HL-60 (cell line): ENCODE measurements at regions not wholly inside any gene's neighbourhood (a gene's known extent, or its start where the extent isn't known, plus 50 kb on each side); places are given as distances from the start of the nearest gene placed in this dataset.

ENCODE experiments used
- DNase-seq, 2 experiments: peaks; one replicate each; pipeline ENCODE4 v3.0.0-alpha.2; 2010 to 2020; ENCODE audit warnings: low read depth in 1 of 2, low spot score in 1 of 2
- H3K27ac ChIP-seq: fragments of 250-450 bp; sonication (Bioruptor Pico); replicated peaks from 2 replicates; pipeline ENCODE4 v1.5.1; 2020; ENCODE audit warnings: mild to moderate bottlenecking, moderate library complexity
- H3K27me3 ChIP-seq: fragments of 250-450 bp; sonication (Bioruptor Pico); 2 replicates; pipeline ENCODE4 v1.5.1; 2021; ENCODE audit warnings: mild to moderate bottlenecking, moderate library complexity; ENCODE audit not compliant: insufficient read depth, poor library complexity, severe bottlenecking
- H3K4me3 ChIP-seq: replicated peaks from 2 replicates; pipeline ENCODE4 v1.5.1; 2011; ENCODE audit warnings: mild to moderate bottlenecking, control low read depth, low read length; ENCODE audit not compliant: insufficient read depth
- CTCF ChIP-seq: IDR thresholded peaks from one replicate; pipeline ENCODE4 v1.5.1; 2011; ENCODE audit warnings: low read length, control low read depth, inconsistent platforms; ENCODE audit not compliant: insufficient read depth
- GABPA ChIP-seq: IDR thresholded peaks from 2 replicates; pipeline ENCODE4 v1.6.1; 2012; ENCODE audit warnings: low read depth
- POLR2AphosphoS5 ChIP-seq: IDR thresholded peaks from 2 replicates; pipeline ENCODE4 v1.6.1; 2012; ENCODE audit warnings: low read depth
- SPI1 ChIP-seq: IDR thresholded peaks from 2 replicates; pipeline ENCODE4 v1.6.1; 2012; ENCODE audit warnings: low read depth, mild to moderate bottlenecking, borderline replicate concordance
- TF ChIP-seq, protein P1 (sequence below): IDR thresholded peaks from 2 replicates; pipeline ENCODE4 v1.6.1; 2012; ENCODE audit warnings: low read depth; ENCODE audit not compliant: insufficient replicate concordance

GRCh38 chr9:96061293-96061987, 185.9 kb downstream of the ERCC6L2 start:
- Histone ChIP-seq H3K27me3 (no peaks in the 10 kb centered on the region), H3K27ac (peak overlapping the region; percentile 29), H3K4me3 (no peak overlapping the region)
- no peak for TF ChIP-seq POLR2AphosphoS5
- TF ChIP-seq SPI1 = no peak
- TF ChIP-seq CTCF = no peak
- TF ChIP-seq GABPA = no peak
- TF ChIP-seq, protein P1, sequence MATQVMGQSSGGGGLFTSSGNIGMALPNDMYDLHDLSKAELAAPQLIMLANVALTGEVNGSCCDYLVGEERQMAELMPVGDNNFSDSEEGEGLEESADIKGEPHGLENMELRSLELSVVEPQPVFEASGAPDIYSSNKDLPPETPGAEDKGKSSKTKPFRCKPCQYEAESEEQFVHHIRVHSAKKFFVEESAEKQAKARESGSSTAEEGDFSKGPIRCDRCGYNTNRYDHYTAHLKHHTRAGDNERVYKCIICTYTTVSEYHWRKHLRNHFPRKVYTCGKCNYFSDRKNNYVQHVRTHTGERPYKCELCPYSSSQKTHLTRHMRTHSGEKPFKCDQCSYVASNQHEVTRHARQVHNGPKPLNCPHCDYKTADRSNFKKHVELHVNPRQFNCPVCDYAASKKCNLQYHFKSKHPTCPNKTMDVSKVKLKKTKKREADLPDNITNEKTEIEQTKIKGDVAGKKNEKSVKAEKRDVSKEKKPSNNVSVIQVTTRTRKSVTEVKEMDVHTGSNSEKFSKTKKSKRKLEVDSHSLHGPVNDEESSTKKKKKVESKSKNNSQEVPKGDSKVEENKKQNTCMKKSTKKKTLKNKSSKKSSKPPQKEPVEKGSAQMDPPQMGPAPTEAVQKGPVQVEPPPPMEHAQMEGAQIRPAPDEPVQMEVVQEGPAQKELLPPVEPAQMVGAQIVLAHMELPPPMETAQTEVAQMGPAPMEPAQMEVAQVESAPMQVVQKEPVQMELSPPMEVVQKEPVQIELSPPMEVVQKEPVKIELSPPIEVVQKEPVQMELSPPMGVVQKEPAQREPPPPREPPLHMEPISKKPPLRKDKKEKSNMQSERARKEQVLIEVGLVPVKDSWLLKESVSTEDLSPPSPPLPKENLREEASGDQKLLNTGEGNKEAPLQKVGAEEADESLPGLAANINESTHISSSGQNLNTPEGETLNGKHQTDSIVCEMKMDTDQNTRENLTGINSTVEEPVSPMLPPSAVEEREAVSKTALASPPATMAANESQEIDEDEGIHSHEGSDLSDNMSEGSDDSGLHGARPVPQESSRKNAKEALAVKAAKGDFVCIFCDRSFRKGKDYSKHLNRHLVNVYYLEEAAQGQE = no peak
- peak; percentile 45 to 55 for DNase-seq

- DNase-seq = no peak
- H3K4me3 ChIP-seq = no peak overlapping the region
- no peak for TF ChIP-seq POLR2AphosphoS5
- no peak for TF ChIP-seq GABPA
- TF ChIP-seq, protein P1 = no peak
- no peak for TF ChIP-seq CTCF
- no peak overlapping the region for H3K27ac ChIP-seq
- no peaks in the 10 kb centered on the region for H3K27me3 ChIP-seq
Measured at GRCh38 chr9:96058218-96058617, 182.7 kb downstream of the ERCC6L2 start.

DNA sequence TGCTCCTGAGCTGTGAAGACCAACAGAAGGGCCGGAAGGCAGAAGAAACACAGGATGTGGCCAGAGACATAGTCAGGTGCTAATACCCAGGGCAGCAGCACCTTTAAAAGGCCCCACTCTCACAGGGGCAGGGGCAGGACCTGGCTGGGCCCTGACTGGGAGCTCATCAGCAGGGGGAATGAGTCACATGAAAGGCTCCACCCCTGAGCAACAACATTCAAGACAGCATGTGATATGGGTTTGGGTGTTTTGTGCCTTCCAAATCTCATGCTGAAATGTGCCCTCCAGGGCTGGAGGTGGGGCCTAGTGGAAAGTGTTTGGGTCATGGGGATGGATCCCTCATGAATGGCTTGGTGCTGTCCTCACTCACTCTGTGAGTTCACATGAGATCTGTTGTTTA, 181.7 kb downstream of the ERCC6L2 start:
- no peak for TF ChIP-seq SPI1
- TF ChIP-seq POLR2AphosphoS5 = no peak
- no peak for TF ChIP-seq CTCF
- TF ChIP-seq GABPA = no peak
- TF ChIP-seq, protein P1 = no peak
- no peak for DNase-seq
- Histone ChIP-seq H3K27me3 (no peaks in the 10 kb centered on the region), H3K4me3 (no peak overlapping the region), H3K27ac (no peak overlapping the region)
